GM21367 (cell line): ENCODE measurements at regions not wholly inside any gene's neighbourhood (a gene's known extent, or its start where the extent isn't known, plus 50 kb on each side); places are given as distances from the start of the nearest gene placed in this dataset.
A peak's percentile ranks its signal among the peaks of the same experiment; 100 is the strongest.
"Not testable (repeated sequence)": the region's sequence is repeated elsewhere in the genome, so short reads cannot be mapped to it uniquely, and the experiment has no call there.

ENCODE experiments used
- ATAC-seq: cut with Tn5 transposase; IDR thresholded peaks from one replicate; pipeline ENCODE4 v1.9.1; 2021; ENCODE audit not compliant: unreplicated experiment

- ATAC-seq, result no peak
These were observed 156.6 kb upstream of the GRK3 start for GRCh38 chr22:25407859-25408229.

DNA sequence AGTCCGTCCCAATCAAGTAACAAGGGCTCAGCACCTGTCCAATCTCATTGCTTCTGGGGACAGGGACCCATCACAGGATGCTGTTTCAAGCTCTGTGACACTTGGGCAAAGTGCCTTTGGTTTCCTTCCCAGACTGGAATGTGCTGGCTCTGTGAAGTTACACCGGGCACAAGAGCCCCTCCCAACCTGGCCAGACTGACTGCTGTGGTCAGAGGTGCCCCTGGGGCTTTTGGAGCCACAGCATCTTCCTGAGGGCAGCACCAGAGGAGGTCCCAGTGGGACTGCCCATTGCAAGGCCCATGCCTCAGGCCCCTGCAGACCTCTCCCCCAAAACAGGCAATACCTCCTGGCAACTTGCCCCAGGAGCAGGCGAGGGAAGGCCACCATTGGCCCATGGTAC lies 155.2 kb upstream of the GRK3 start:
- ATAC-seq, result no peak

- ATAC-seq, result no peak
These were observed 153.6 kb upstream of the GRK3 start for GRCh38 chr22:25410849-25411248.

DNA sequence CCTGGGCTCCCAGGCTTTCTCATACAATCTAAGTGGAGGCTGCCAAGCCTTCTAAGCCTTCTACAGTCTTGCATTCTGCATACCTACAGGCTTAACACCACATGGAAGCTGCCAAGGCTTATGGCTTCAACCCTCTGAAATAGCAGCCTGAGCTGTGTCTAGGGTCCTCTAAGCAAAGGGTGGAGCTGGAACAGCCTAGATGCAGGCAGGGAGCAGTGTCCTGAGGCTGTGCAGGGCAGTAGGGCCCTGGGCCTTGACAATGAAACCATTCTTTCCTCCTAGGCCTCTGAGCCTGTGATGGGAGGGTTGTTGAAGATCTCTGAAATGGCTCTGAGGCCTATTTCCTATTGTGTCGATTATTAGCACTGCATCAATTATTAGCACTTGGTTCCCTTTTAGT lies 150.9 kb upstream of the GRK3 start:
- ATAC-seq, result no peak

- ATAC-seq, result not testable (repeated sequence)
These were observed 148.7 kb upstream of the GRK3 start for GRCh38 chr22:25415731-25416130.

- ATAC-seq, result not testable (repeated sequence)
These were observed 146.6 kb upstream of the GRK3 start for GRCh38 chr22:25417826-25418225.

DNA sequence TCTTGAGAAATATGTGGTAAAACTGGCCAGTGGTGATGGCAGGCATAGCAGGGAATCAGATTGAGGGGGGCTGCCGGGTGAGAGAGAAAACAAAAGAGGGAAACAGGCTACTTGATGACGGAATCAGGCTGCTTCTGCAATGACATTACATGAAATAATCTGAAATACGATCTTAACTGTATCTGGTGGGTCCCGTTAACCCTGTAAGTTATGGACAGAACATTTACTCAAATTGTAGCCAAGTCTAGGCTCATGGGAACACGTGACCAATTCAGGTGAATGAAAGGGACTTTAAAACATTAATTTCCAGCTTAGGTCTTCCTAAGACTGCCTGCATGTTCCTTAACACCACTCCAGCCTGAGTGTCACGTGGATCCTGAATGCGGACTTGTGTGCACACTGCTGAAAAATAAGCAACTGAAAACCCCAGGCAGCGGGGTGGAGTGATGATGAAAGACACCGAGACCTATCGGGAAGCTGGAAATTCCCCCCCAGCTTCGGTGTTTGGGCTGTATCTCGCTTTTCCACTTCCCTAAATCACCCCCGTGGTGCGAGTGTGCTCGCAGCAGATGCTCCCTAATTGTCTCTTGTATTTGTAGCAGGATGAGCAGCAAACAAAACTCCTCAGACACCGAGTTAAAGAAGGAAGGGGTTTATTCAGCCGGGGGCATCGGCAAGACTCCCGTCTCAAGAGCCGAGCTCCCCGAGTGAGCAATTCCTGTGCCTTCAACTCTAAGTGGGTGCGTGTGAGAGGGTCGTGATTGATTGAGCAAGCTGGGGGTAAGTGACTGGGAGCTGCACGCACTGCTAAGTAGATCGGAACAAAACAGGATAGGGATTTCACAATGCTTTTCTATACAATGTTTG lies 145.0 kb upstream of the GRK3 start:
- ATAC-seq, result no peak

DNA sequence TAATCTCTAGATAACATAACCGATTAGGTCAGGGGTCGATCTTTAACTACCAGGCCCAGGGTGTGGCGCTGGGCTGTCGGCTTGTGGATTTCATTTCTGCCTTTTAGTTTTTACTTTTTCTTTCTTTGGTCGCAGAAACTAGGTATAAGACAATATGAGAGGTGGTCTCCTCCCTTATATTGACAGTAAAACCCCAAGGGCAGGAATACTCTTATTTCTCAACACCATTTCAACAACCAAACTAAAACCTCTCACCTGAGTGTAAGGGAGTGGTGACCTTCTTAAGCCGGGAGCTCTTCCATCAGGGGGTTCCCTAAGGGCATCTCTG lies 144.4 kb upstream of the GRK3 start:
- ATAC-seq, result not testable (repeated sequence)

- ATAC-seq, result no peak
These were observed 144.0 kb upstream of the GRK3 start for GRCh38 chr22:25420471-25420924.

- no peak for ATAC-seq
These were observed 143.3 kb upstream of the GRK3 start for GRCh38 chr22:25420925-25421904.

- ATAC-seq, result not testable (repeated sequence)
These were observed 137.8 kb upstream of the GRK3 start for GRCh38 chr22:25426530-25427308.

DNA sequence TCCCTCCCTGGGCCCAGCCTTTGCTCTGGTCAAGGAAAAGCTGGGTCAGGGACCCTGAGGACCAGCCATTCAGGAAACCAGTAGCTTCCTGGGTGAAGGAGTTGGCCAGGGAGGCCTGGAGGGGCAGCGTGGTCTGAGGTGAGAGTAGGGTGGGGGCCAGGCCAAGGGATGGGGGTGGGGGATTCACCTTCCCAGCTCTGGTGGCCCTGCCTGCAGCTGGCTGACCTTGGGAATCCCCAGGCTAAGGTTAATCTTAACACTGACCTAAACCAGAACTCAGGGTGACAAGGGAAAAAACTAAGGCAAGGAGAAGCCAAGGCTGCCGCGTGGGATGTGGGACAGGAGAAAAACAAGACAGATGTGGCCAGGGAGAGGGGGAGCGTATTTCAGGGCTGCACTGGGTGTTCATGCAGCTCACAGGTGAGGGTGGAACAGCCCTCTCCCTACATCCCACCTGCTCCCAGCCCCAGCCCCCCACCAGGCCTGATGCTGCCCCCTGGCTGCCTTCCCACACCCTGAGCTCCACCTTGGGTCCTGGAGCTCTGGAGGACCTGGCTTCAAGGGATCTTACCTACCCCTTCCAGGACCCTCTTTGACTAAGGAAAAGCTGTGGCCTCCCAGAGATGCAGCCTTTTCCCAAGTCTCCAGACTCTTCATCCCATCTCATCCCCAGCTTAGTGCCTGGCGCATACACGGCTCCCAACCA lies 132.7 kb upstream of the GRK3 start:
- not testable (repeated sequence) for ATAC-seq

DNA sequence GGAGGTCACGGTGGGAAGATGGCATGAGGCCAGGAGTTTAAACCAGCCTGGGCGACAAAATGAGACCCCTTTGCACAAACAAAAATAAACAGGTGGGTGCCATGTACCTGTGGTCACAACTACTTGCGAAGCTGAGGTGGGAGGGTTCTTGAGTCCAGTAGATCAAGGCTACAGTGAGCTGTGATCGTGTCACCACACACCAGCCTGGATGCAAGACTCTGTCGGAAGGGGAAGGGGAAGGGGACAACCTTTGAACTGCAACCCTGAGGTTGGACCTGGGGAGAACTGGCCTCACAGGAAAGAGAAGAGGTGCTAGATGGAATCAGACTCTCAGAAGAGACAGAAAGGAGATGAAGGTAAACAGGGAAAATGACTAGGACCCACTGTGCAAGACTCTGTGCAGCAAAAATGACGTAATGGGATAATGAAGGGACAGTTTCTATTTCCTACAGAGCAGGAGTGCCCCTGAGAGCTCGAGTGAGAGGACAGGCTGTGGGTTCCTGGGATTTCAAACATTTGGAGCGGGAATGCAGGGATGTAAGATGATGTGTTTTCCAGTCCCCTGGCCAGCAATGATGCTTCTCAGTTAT lies 131.0 kb upstream of the GRK3 start:
- not testable (repeated sequence) for ATAC-seq

DNA sequence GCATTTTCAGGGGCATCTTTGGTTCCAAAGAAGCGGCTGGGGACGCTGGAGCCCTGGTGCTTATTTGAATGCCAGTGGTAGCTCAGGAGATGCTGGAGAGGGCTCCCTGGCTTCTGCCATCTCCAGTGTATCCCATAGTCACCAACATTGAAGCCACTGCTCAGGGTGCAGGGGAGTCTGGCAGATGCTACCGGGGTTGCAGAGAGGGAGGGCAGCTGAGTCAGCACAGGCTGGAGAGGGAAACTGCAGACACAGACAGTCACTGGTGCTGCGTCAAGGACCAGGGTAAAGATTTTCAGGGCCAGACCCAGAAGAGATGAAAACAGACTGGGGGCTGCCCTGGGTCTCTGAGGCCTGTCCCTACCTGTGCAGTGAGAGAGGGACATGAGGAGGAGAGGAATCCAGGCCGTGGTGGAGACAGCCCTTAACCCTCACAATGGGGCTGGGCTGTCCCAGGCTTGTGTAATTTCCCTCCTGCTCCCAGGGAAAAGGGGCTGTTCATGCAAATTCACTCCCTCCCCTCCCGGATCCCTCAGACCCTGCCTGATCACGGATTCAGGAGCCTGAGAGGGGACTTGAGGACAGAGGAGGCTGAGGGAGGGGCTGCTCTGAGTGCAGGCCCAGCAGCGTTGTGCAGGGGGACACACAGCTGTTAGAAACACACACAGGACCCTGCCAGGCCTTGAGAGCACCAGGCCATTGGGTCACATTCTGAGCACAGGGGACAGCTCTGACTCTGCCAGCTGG lies 126.9 kb upstream of the GRK3 start:
- ATAC-seq, result no peak

DNA sequence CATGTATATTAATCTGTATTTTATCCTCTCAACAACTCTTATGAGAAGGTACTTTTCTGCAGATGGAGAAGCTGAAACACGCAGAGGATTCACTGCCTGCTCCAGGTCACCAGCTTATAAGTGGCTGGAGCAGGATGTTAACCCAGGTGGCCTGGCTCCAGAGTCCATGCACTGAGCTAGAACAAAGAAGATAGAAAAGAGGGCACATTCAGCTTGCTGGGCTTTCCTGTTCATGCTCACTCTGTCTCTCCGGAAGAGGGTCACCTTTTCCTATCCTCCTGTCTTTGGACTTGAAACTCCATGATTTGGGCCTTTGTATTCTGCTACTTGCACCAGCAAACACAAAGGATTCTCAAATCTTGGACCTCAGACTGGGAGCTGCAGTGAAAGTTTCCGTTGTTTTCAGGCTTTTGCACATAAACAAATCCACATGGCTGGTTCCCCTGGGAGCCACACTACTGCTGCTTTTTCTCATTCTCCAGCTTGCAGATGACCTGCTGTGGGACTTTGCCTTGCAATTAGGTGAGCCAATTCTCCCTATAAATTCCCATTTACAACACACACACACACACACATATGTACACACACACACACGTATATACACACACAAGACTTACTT lies 117.3 kb upstream of the GRK3 start:
- no peak for ATAC-seq

- peak; percentile 80 for ATAC-seq
These were observed 116.6 kb upstream of the GRK3 start for GRCh38 chr22:25447686-25448434.

DNA sequence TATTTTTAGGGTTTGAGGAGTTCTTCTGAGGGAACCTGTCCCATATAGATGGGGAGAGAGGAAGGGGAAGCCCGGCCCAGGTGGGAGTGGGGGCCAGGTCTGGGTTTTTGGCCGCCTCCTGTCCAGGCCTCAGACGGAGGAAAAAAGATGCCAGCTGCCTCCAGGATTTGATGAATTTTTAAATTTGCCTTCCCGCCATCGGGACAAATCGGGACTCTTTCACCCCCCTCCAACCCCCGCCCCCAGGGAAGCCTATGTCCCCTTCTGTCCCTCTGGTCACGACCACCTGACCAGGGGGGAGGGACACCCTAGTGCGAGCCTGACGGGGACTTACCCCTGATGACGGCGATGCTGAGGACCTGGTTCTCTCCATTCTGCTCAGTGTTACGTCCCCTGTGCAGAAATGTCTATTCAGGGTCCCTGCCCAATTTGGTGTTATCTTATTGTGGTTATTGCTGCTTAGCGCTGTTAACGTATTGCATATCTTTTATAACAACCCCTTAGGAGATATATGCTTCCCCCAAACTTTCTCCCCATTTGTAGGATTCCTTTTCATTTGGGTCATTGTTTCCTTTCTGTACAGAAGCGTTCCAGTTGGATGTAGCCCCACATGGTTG lies 115.9 kb upstream of the GRK3 start:
- ATAC-seq, result no peak
